Testis (tissue), 2 donors: ENCODE measurements at regions not wholly inside any gene's neighbourhood (a gene's known extent, or its start where the extent isn't known, plus 50 kb on each side); places are given as distances from the start of the nearest gene placed in this dataset.

Source experiments
- DNase-seq: peaks from one replicate; pipeline ENCODE4 v3.0.0-alpha.2; 2019
- H3K27ac ChIP-seq, 2 donors: fragments of 200-600 bp; sonication (generic); one replicate each; pipeline ENCODE4 v1.5.1; 2019
- H3K27me3 ChIP-seq: fragments of 200-600 bp; sonication (generic); one replicate; pipeline ENCODE4 v1.5.1; 2019
- H3K36me3 ChIP-seq: fragments of 200-600 bp; sonication (generic); one replicate; pipeline ENCODE4 v1.5.1; 2017; ENCODE audit warnings: low read depth; ENCODE audit errors: missing control alignments
- H3K4me1 ChIP-seq: fragments of 200-600 bp; sonication (generic); one replicate; pipeline ENCODE4 v1.5.1; 2019
- H3K4me3 ChIP-seq, 2 donors: fragments of 200-600 bp; sonication (generic); one replicate each; pipeline ENCODE4 v1.5.1; 2017 to 2019
- H3K9me3 ChIP-seq: fragments of 200-600 bp; sonication (generic); one replicate; pipeline ENCODE4 v1.5.1; 2017
- POLR2A ChIP-seq: fragments of 450-650 bp; IDR thresholded peaks from one replicate; pipeline ENCODE4 v1.6.1; 2017; ENCODE audit warnings: antibody characterized with exemption, mild to moderate bottlenecking, moderate library complexity
- WGBS, 2 donors: methylation state at CpG; one replicate each; pipeline ENCODE4 v1.1.5; 2018; 5-methylcytosine and 5-hydroxymethylcytosine counted together
- intact Hi-C: fragments of 100-400 bp; cut with DNase I; formaldehyde crosslinking; loops from one replicate; pipeline ENCODE4 v1.15.1; 2023; ENCODE audit warnings: low total_unique reads
- TF ChIP-seq, protein P1 (sequence below), 3 experiments: fragments of 450-650 bp in 2 of 3; fragments of 200-600 bp in 1 of 3; sonication (generic) in 1 of 3; IDR thresholded peaks; one replicate each; pipeline ENCODE4 v1.5.1; 2016 to 2019; ENCODE audit warnings: antibody characterized with exemption in 3 of 3, mild to moderate bottlenecking in 2 of 3, moderate library complexity in 1 of 3

DNA sequence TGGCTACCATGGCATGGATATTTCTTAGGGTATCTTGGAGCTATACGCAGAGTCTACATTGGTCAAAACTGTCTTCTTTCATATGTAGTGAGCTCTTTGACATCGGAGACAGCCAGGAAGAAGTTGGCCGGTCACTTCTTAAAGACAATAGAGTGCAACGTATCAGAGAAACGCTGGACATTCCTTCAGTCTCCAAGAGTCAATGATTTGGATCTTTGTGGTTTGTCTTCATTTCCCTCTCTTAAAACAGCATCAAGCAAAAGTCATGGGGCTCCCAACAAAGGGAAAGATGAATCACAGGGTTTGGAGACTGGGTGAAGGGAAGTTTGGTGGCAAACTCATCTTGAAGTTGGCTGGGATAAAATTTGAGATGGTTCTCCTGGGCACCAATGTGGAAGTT lies 320.1 kb downstream of the AGTPBP1 start:
- intact Hi-C loops = no loop called here
- Histone ChIP-seq H3K27ac (no peak overlapping the region), H3K9me3 (no peaks in the 10 kb centered on the region)

DNA sequence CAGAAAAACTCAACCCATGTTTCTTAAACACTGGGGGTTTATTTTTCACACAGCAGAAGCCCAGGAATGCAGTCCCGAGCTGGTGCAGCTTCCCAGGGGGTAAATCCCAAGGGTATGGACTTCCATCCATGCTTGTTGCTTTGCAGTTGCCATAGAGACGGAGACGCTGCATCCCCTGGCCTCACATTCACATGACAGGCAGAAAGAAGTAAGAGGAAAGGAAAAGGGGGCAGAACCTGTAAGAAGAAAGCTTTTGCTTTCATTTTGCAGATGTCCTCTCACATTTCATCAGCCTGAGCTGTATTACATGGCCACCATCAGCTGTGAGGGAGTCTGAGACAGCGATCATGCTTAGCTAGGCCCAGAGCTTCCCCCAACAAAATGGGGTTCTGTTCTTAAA lies 321.0 kb downstream of the AGTPBP1 start:
- no peaks in the 10 kb centered on the region for H3K36me3 ChIP-seq
- TF ChIP-seq, protein P1, sequence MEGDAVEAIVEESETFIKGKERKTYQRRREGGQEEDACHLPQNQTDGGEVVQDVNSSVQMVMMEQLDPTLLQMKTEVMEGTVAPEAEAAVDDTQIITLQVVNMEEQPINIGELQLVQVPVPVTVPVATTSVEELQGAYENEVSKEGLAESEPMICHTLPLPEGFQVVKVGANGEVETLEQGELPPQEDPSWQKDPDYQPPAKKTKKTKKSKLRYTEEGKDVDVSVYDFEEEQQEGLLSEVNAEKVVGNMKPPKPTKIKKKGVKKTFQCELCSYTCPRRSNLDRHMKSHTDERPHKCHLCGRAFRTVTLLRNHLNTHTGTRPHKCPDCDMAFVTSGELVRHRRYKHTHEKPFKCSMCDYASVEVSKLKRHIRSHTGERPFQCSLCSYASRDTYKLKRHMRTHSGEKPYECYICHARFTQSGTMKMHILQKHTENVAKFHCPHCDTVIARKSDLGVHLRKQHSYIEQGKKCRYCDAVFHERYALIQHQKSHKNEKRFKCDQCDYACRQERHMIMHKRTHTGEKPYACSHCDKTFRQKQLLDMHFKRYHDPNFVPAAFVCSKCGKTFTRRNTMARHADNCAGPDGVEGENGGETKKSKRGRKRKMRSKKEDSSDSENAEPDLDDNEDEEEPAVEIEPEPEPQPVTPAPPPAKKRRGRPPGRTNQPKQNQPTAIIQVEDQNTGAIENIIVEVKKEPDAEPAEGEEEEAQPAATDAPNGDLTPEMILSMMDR (IDR thresholded peaks at IDR 0.05) = no peak
- TF ChIP-seq POLR2A = no peak
- no peaks in the 10 kb centered on the region for H3K4me1 ChIP-seq
- H3K27ac ChIP-seq = no peak overlapping the region
- H3K27me3 ChIP-seq = no peaks in the 10 kb centered on the region
- H3K9me3 ChIP-seq = no peaks in the 10 kb centered on the region
- 60 to 64% methylated on average over 4 of the region's 4 CpGs for WGBS, 2 donors
- H3K4me3 ChIP-seq = no peak overlapping the region
- no peak for DNase-seq
- intact Hi-C loops = no loop called here

More for the DNA sequence above, 320.1 kb downstream of the AGTPBP1 start:
- WGBS, 2 donors = 96 to 98% methylated on average over 5 of the region's 5 CpGs
- H3K36me3 ChIP-seq = no peaks in the 10 kb centered on the region
- no peak for TF ChIP-seq POLR2A
- TF ChIP-seq, protein P1 (IDR thresholded peaks at IDR 0.05) = no peak
- H3K4me1 ChIP-seq = no peaks in the 10 kb centered on the region
- no peak for DNase-seq
- no peaks in the 10 kb centered on the region for H3K27me3 ChIP-seq
- H3K4me3 ChIP-seq = no peak overlapping the region

DNA sequence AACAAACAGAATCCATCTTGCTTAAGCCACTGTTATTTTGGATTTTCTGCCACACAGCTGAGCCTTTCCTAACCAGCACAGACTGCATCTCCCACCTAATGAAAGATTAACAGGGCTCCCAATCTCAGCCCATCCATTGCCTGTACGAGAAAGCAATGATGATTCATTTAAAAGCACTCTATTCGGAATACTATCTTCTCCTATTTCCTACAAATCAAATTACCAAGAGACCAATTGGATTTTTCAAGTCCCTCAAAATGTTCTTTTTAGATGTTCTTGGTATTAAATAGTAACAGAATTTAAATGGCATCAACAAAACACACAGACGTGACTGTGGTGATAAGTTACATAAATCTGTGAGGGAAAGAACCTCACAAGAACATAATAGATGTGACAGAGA lies 324.1 kb downstream of the AGTPBP1 start:
- no peaks in the 10 kb centered on the region for H3K4me1 ChIP-seq
- no peaks in the 10 kb centered on the region for H3K27me3 ChIP-seq
- 74 to 80% methylated on average over 3 of the region's 3 CpGs for WGBS, 2 donors
- TF ChIP-seq, protein P1 (IDR thresholded peaks at IDR 0.05) = no peak
- no peak for TF ChIP-seq POLR2A
- H3K9me3 ChIP-seq = no peaks in the 10 kb centered on the region
- H3K36me3 ChIP-seq = no peaks in the 10 kb centered on the region
- no peak overlapping the region for H3K4me3 ChIP-seq
- no peak for DNase-seq
- intact Hi-C loops = no loop called here
- no peak overlapping the region for H3K27ac ChIP-seq

DNA sequence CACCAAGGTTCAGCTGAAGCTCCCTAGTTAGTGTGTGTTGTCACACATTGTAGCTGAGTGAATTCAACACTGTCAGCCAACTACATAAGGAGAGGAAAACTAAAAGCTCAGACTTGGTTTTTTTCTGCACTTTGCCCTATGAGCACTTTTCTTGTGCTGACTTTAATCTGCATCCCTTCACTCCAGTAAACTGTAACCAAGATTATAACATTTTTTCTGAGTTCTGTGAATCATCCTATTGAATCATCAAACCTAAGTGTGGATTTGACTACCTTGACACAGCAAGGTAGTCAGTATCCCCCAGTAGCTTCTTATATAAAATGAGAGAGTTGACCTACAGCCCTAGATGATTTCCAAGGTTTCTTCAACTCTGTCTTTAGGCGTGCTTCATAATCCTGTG lies 325.0 kb downstream of the AGTPBP1 start:
- intact Hi-C loops = no loop called here
- TF ChIP-seq POLR2A = no peak
- TF ChIP-seq, protein P1 (IDR thresholded peaks at IDR 0.05) = no peak
- H3K9me3 ChIP-seq = no peaks in the 10 kb centered on the region
- no peak overlapping the region for H3K27ac ChIP-seq
- no peaks in the 10 kb centered on the region for H3K27me3 ChIP-seq
- H3K36me3 ChIP-seq = no peaks in the 10 kb centered on the region
- no peak for DNase-seq
- H3K4me3 ChIP-seq = no peak overlapping the region
- WGBS, 2 donors = 65 to 67% methylated on average over 1 of the region's 1 CpG
- H3K4me1 ChIP-seq = no peaks in the 10 kb centered on the region

DNA sequence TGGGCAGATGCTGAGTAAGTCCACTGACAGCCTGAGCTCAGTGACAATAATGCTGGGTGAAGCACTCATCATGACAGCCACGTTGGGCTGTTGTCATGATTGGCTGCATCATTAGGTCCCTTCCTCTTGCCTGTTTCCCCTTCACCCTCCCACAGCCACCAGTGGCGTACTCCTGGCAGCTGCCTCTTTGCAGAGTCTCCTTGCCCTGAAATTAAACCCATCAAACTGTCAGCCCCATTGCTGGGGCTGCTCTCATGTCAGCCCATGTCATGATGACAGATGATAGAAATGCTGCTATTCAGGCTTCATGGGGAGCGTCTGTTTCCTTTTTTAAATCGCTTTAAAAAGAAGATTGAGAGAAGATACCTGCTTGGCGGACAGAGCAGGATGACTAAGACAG lies 327.4 kb downstream of the AGTPBP1 start:
- 70 to 78% methylated on average over 5 of the region's 5 CpGs for WGBS, 2 donors
- Histone ChIP-seq H3K36me3 (no peaks in the 10 kb centered on the region), H3K4me3 (no peak overlapping the region), H3K27me3 (no peaks in the 10 kb centered on the region), H3K27ac (no peak overlapping the region), H3K9me3 (no peaks in the 10 kb centered on the region), H3K4me1 (no peaks in the 10 kb centered on the region)
- no peak for DNase-seq
- TF ChIP-seq POLR2A = no peak
- TF ChIP-seq, protein P1 (IDR thresholded peaks at IDR 0.05) = no peak
- intact Hi-C loops = no loop called here
